ENCODE measurements at regions not wholly inside any gene's neighbourhood (a gene's known extent, or its start where the extent isn't known, plus 50 kb on each side); places are given as distances from the start of the nearest gene placed in this dataset.
A peak's percentile ranks its signal among the peaks of the same experiment; 100 is the strongest.

GRCh38 chr14:73783107-73783727 is 68.4 kb upstream of the PTGR2 start:
- WGBS, 4 donors: 24 to 45% (median 33%) methylated on average over 10 of the region's 10 CpGs
- peaks cover 0 to 6% (median 0%) of the 10 kb centered on the region in 9 donors for H3K36me3 ChIP-seq
- peak overlapping the region; percentile 6 to 100 (median 98) for H3K27ac ChIP-seq
- no peak overlapping the region for H3K4me3 ChIP-seq
- intact Hi-C loops (cut with DNase I): loop anchor here in 2 of 10 donors (2.0 to 10.0 kb wide), 3 partner anchors 28 to 58 kb away; no protein-coding TSS in a partner anchor
- H3K4me1 ChIP-seq: peaks cover 18 to 74% (median 54%) of the 10 kb centered on the region in 12 donors
- DNase-seq: peak in 3 of 5 donors; percentile 40 to 61 (median 52)
- no peaks in the 10 kb centered on the region for H3K27me3 ChIP-seq
- TF ChIP-seq POLR2A (IDR thresholded peaks at IDR 0.05) (no peak), CTCF (IDR thresholded peaks at IDR 0.05) (no peak)
- ATAC-seq: peak in 2 of 4 donors; percentile 0 to 18
- H3K9me3 ChIP-seq: no peaks in the 10 kb centered on the region

GRCh38 chr14:73782623-73783022 is 68.4 kb upstream of the PNMA1 start:
- intact Hi-C loops (cut with DNase I): loop anchor here in 2 of 10 donors (2.0 to 10.0 kb wide), 3 partner anchors 28 to 58 kb away; no protein-coding TSS in a partner anchor
- 69 to 90% (median 85%) methylated on average over 2 of the region's 2 CpGs for WGBS, 4 donors
- Histone ChIP-seq H3K27ac (peak overlapping the region in 11 of 12 donors; percentile 66 to 100 (median 98)), H3K27me3 (no peaks in the 10 kb centered on the region), H3K4me3 (no peak overlapping the region), H3K36me3 (peaks cover 0 to 8% (median 0%) of the 10 kb centered on the region in 9 donors), H3K4me1 (peaks cover 18 to 71% (median 49%) of the 10 kb centered on the region in 12 donors), H3K9me3 (no peaks in the 10 kb centered on the region)
- TF ChIP-seq CTCF (IDR thresholded peaks at IDR 0.05) (no peak), POLR2A (IDR thresholded peaks at IDR 0.05) (no peak)
- no peak for ATAC-seq
- no peak for DNase-seq

- Histone ChIP-seq H3K4me1 (peaks cover 18 to 79% (median 62%) of the 10 kb centered on the region in 12 donors), H3K36me3 (peaks cover 0 to 10% (median 0%) of the 10 kb centered on the region in 9 donors), H3K27ac (no peak overlapping the region), H3K9me3 (no peaks in the 10 kb centered on the region), H3K27me3 (no peaks in the 10 kb centered on the region), H3K4me3 (no peak overlapping the region)
- intact Hi-C loops (cut with DNase I): loop anchor here in 2 of 10 donors (5.0 to 10.0 kb wide), 2 partner anchors 46 to 56 kb away; no protein-coding TSS in a partner anchor
- no peak for DNase-seq
- 81 to 85% (median 83%) methylated on average over 3 of the region's 3 CpGs for WGBS, 4 donors
- TF ChIP-seq POLR2A (IDR thresholded peaks at IDR 0.05) (no peak), CTCF (IDR thresholded peaks at IDR 0.05) (no peak)
- ATAC-seq: no peak
These were observed 66.7 kb upstream of the PNMA1 start for GRCh38 chr14:73780896-73781295.

GRCh38 chr14:73780391-73780790 is 66.2 kb upstream of the PNMA1 start:
- H3K4me1 ChIP-seq: peaks cover 17 to 79% (median 62%) of the 10 kb centered on the region in 12 donors
- WGBS, 4 donors: 75 to 90% (median 82%) methylated on average over 4 of the region's 4 CpGs
- H3K36me3 ChIP-seq: peaks cover 0 to 10% (median 0%) of the 10 kb centered on the region in 9 donors
- intact Hi-C loops (cut with DNase I): loop anchor here in 2 of 10 donors (5.0 to 10.0 kb wide), 2 partner anchors 47 to 56 kb away; no protein-coding TSS in a partner anchor
- no peak for TF ChIP-seq POLR2A (IDR thresholded peaks at IDR 0.05)
- no peak for TF ChIP-seq CTCF (IDR thresholded peaks at IDR 0.05)
- H3K27ac ChIP-seq: no peak overlapping the region
- no peaks in the 10 kb centered on the region for H3K9me3 ChIP-seq
- ATAC-seq: no peak
- no peak overlapping the region for H3K4me3 ChIP-seq
- no peaks in the 10 kb centered on the region for H3K27me3 ChIP-seq
- no peak for DNase-seq

Measured in heart left ventricle (tissue), 16 donors.